ENCODE measurements at regions not wholly inside any gene's neighbourhood (a gene's known extent, or its start where the extent isn't known, plus 50 kb on each side); places are given as distances from the start of the nearest gene placed in this dataset.
"Not testable (repeated sequence)": the region's sequence is repeated elsewhere in the genome, so short reads cannot be mapped to it uniquely, and the experiment has no call there.

- TF ChIP-seq CTCF (IDR thresholded peaks at IDR 0.05; ENCODE audit: unreplicated experiment in 3 of 3) = no peak
- no peaks in the 10 kb centered on the region for H3K27me3 Mint-ChIP-seq (ENCODE audit: low read depth)
- H3K4me3 Mint-ChIP-seq = no peak overlapping the region
- H3K27ac Mint-ChIP-seq = no peak overlapping the region
- no peaks in the 10 kb centered on the region for H3K36me3 Mint-ChIP-seq (ENCODE audit: low read depth)
- H3K4me1 Mint-ChIP-seq = no peaks in the 10 kb centered on the region
- no peaks in the 10 kb centered on the region for H3K9me3 Mint-ChIP-seq
Observed at GRCh38 chr7:52749880-52750279, 285.6 kb upstream of the POM121L12 start.

GRCh38 chr7:52747817-52748216 lies 287.6 kb upstream of the POM121L12 start:
- H3K27me3 Mint-ChIP-seq (ENCODE audit: low read depth) = no peaks in the 10 kb centered on the region
- H3K36me3 Mint-ChIP-seq (ENCODE audit: low read depth) = no peaks in the 10 kb centered on the region
- no peak overlapping the region for H3K27ac Mint-ChIP-seq
- H3K4me1 Mint-ChIP-seq = no peaks in the 10 kb centered on the region
- TF ChIP-seq CTCF (IDR thresholded peaks at IDR 0.05; ENCODE audit: unreplicated experiment in 3 of 3) = no peak
- H3K9me3 Mint-ChIP-seq = no peaks in the 10 kb centered on the region
- no peak overlapping the region for H3K4me3 Mint-ChIP-seq

GRCh38 chr7:52741670-52742290 lies 293.7 kb upstream of the POM121L12 start:
- Mint-ChIP-seq H3K36me3 (ENCODE audit: low read depth) (no peaks in the 10 kb centered on the region), H3K27me3 (ENCODE audit: low read depth) (no peaks in the 10 kb centered on the region), H3K4me3 (no peak overlapping the region), H3K27ac (no peak overlapping the region), H3K4me1 (no peaks in the 10 kb centered on the region), H3K9me3 (no peaks in the 10 kb centered on the region)
- TF ChIP-seq CTCF (IDR thresholded peaks at IDR 0.05; ENCODE audit: unreplicated experiment in 3 of 3) = no peak

- H3K27me3 Mint-ChIP-seq (ENCODE audit: low read depth) = no peaks in the 10 kb centered on the region
- no peaks in the 10 kb centered on the region for H3K4me1 Mint-ChIP-seq
- H3K36me3 Mint-ChIP-seq (ENCODE audit: low read depth) = no peaks in the 10 kb centered on the region
- TF ChIP-seq CTCF (IDR thresholded peaks at IDR 0.05; ENCODE audit: unreplicated experiment in 3 of 3) = no peak
- H3K27ac Mint-ChIP-seq = peak overlapping the region in 1 of 3 experiments; percentile 4
- no peaks in the 10 kb centered on the region for H3K9me3 Mint-ChIP-seq
- no peak overlapping the region for H3K4me3 Mint-ChIP-seq
Observed at GRCh38 chr7:52735656-52736055, 299.8 kb upstream of the POM121L12 start.

- H3K4me3 Mint-ChIP-seq; H3K4me1 Mint-ChIP-seq; H3K27me3 Mint-ChIP-seq (ENCODE audit: low read depth); H3K36me3 Mint-ChIP-seq (ENCODE audit: low read depth); H3K27ac Mint-ChIP-seq; H3K9me3 Mint-ChIP-seq: not testable (repeated sequence)
Observed at GRCh38 chr7:52728683-52729082, 306.8 kb upstream of the POM121L12 start.

- no peak overlapping the region for H3K4me3 Mint-ChIP-seq
- H3K4me1 Mint-ChIP-seq = no peaks in the 10 kb centered on the region
- no peak for TF ChIP-seq CTCF (IDR thresholded peaks at IDR 0.05; ENCODE audit: unreplicated experiment in 3 of 3)
- H3K9me3 Mint-ChIP-seq = no peaks in the 10 kb centered on the region
- H3K27me3 Mint-ChIP-seq (ENCODE audit: low read depth) = no peaks in the 10 kb centered on the region
- H3K36me3 Mint-ChIP-seq (ENCODE audit: low read depth) = no peaks in the 10 kb centered on the region
- H3K27ac Mint-ChIP-seq = no peak overlapping the region
Observed at GRCh38 chr7:52727632-52728031, 307.8 kb upstream of the POM121L12 start.
